Trophoblast cell (in vitro differentiated cells and primary cell): ENCODE measurements at regions not wholly inside any gene's neighbourhood (a gene's known extent, or its start where the extent isn't known, plus 50 kb on each side); places are given as distances from the start of the nearest gene placed in this dataset.

Source experiments
- DNase-seq, 2 donors: peaks; one replicate each; pipeline ENCODE4 v3.0.0-alpha.2; 2016
- H2AFZ ChIP-seq: 2 replicates; pipeline ENCODE4 v1.6.1; 2013; ENCODE audit warnings: low read length, moderate library complexity, mild to moderate bottlenecking; ENCODE audit not compliant: insufficient read depth, poor library complexity
- H2AK5ac ChIP-seq: 2 replicates; pipeline ENCODE4 v1.6.1; 2013; ENCODE audit warnings: mild to moderate bottlenecking, low read length
- H2BK120ac ChIP-seq: 2 replicates; pipeline ENCODE4 v1.6.1; 2013; ENCODE audit warnings: low read length, mild to moderate bottlenecking, moderate library complexity; ENCODE audit not compliant: insufficient read depth, poor library complexity
- H2BK12ac ChIP-seq: 2 replicates; pipeline ENCODE4 v1.6.1; 2013; ENCODE audit warnings: mild to moderate bottlenecking, low read length, moderate library complexity
- H2BK5ac ChIP-seq: 2 replicates; pipeline ENCODE4 v1.6.1; 2013; ENCODE audit warnings: low read length, low read depth, moderate library complexity, mild to moderate bottlenecking; ENCODE audit not compliant: poor library complexity
- H3K14ac ChIP-seq: 2 replicates; pipeline ENCODE4 v1.6.1; 2013; ENCODE audit warnings: mild to moderate bottlenecking, low read length
- H3K18ac ChIP-seq: 2 replicates; pipeline ENCODE4 v1.6.1; 2013; ENCODE audit warnings: mild to moderate bottlenecking, low read length
- H3K23ac ChIP-seq: 2 replicates; pipeline ENCODE4 v1.6.1; 2013; ENCODE audit warnings: low read length
- H3K27ac ChIP-seq: 2 replicates; pipeline ENCODE4 v1.5.1; 2013; ENCODE audit warnings: low read depth, mild to moderate bottlenecking, inconsistent platforms, low read length, moderate library complexity
- H3K27me3 ChIP-seq: 2 replicates; pipeline ENCODE4 v1.6.1; 2013; ENCODE audit warnings: inconsistent platforms, mild to moderate bottlenecking, low read length, moderate library complexity; ENCODE audit not compliant: insufficient read depth
- H3K36me3 ChIP-seq, 2 experiments: 1 replicate in 1 of 2; 2 replicates in 1 of 2; pipeline ENCODE4 v1.6.1; 2013; ENCODE audit warnings: low read length in 2 of 2, mild to moderate bottlenecking in 2 of 2, moderate library complexity in 1 of 2; ENCODE audit not compliant: insufficient read depth in 2 of 2, control insufficient read depth in 1 of 2
- H3K4ac ChIP-seq: 2 replicates; pipeline ENCODE4 v1.6.1; 2013; ENCODE audit warnings: low read depth, mild to moderate bottlenecking, low read length, moderate library complexity
- H3K4me1 ChIP-seq, 2 experiments: 1 replicate in 1 of 2; 2 replicates in 1 of 2; pipeline ENCODE4 v1.6.1; 2013; ENCODE audit warnings: low read length in 2 of 2, mild to moderate bottlenecking in 2 of 2, moderate library complexity in 1 of 2; ENCODE audit not compliant: insufficient read depth in 2 of 2, control insufficient read depth in 1 of 2
- H3K4me2 ChIP-seq: 2 replicates; pipeline ENCODE4 v1.6.1; 2013; ENCODE audit warnings: inconsistent platforms, mild to moderate bottlenecking, low read length, moderate library complexity
- H3K4me3 ChIP-seq: 2 replicates; pipeline ENCODE4 v1.5.1; 2013; ENCODE audit warnings: mild to moderate bottlenecking, low read depth, low read length, inconsistent platforms
- H3K79me1 ChIP-seq: one replicate; pipeline ENCODE4 v1.6.1; 2013; ENCODE audit warnings: low read length
- H3K79me2 ChIP-seq: 2 replicates; pipeline ENCODE4 v1.6.1; 2013; ENCODE audit warnings: low read length, mild to moderate bottlenecking; ENCODE audit not compliant: control insufficient read depth, insufficient read depth, poor library complexity
- H3K9ac ChIP-seq: 2 replicates; pipeline ENCODE4 v1.6.1; 2013; ENCODE audit warnings: mild to moderate bottlenecking, low read length
- H3K9me3 ChIP-seq: 2 replicates; pipeline ENCODE4 v1.6.1; 2013; ENCODE audit warnings: low read depth, mild to moderate bottlenecking, control low read depth, inconsistent platforms, low read length; ENCODE audit not compliant: insufficient read depth
- H4K12ac ChIP-seq: 2 replicates; pipeline ENCODE4 v1.6.1; 2013; ENCODE audit warnings: low read depth, mild to moderate bottlenecking, low read length, moderate library complexity
- H4K8ac ChIP-seq: 2 replicates; pipeline ENCODE4 v1.6.1; 2013; ENCODE audit warnings: low read depth, mild to moderate bottlenecking, low read length, moderate library complexity
- H4K91ac ChIP-seq: one replicate; pipeline ENCODE4 v1.6.1; 2013; ENCODE audit warnings: low read depth, mild to moderate bottlenecking, low read length, moderate library complexity
- WGBS: extraction: QIAGEN DNeasy Blood & Tissue Kit; methylation state at CpG from one replicate; pipeline ENCODE4 v1.1.7; 2013; ENCODE audit warnings: missing lambda C conversion rate; ENCODE audit not compliant: insufficient read length, insufficient coverage; ENCODE audit errors: extremely low coverage; 5-methylcytosine and 5-hydroxymethylcytosine counted together

DNA sequence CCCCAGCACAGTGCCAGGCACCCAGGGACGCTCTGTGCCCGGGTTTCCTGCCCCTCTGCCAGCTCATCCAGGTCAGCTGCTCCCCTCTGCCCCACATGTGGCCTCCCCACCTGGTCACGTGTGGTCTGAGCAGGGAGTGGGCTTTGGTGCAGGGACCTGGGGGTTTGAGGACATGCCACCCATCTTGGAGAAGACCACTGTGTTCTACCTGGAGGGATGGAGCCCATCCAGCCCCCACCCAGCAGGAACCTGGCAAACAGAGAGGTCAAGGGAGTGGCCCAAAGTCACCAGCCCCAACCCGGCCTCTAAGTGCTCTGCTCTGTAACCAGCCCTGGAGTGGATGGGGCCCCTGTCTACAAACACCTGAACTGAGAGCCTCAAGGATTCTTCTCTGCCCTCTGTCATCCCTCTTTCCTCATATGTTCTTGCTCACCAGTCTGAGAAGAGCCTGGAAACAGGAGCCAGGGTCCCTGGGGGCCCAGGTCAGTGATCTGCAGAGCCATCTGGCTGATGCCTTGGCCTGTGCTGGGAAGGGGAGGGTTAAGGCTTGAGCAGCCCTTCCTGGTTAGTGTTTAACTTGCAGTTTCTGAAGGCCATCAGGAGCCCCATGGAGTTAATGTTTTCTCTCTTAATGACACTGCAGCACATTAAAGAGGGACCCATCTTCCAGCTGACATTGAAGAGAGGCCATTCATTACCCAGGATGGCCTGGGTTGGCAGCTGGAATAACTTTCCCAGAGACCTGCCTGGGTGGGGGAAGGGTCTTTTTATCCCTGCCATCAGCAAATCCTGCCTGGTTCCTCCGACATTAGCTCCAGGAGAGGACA is 235.4 kb downstream of the PTPRU start:
- H4K8ac ChIP-seq, result no peak overlapping the region
- no peak overlapping the region for H2BK120ac ChIP-seq
- H3K9ac ChIP-seq, result no peak overlapping the region
- H3K4me1 ChIP-seq, result no peaks in the 10 kb centered on the region
- H3K79me2 ChIP-seq, result no peaks in the 10 kb centered on the region
- H4K91ac ChIP-seq, result no peak overlapping the region
- no peak overlapping the region for H3K23ac ChIP-seq
- WGBS, result no CpG with 5 or more reads among the region's 5 CpGs
- H3K79me1 ChIP-seq, result no peaks in the 10 kb centered on the region
- H3K36me3 ChIP-seq, result no peaks in the 10 kb centered on the region
- H3K18ac ChIP-seq, result no peak overlapping the region
- H3K14ac ChIP-seq, result no peak overlapping the region
- H3K4me2 ChIP-seq, result no peak overlapping the region
- no peak overlapping the region for H2BK5ac ChIP-seq
- H4K12ac ChIP-seq, result no peak overlapping the region
- no peaks in the 10 kb centered on the region for H3K27me3 ChIP-seq
- no peak overlapping the region for H3K4ac ChIP-seq
- H2BK12ac ChIP-seq, result no peak overlapping the region
- H3K9me3 ChIP-seq, result peaks cover 2% of the 10 kb centered on the region
- no peak overlapping the region for H2AFZ ChIP-seq
- no peak overlapping the region for H3K27ac ChIP-seq
- no peak for DNase-seq
- no peak overlapping the region for H2AK5ac ChIP-seq
- no peak overlapping the region for H3K4me3 ChIP-seq

DNA sequence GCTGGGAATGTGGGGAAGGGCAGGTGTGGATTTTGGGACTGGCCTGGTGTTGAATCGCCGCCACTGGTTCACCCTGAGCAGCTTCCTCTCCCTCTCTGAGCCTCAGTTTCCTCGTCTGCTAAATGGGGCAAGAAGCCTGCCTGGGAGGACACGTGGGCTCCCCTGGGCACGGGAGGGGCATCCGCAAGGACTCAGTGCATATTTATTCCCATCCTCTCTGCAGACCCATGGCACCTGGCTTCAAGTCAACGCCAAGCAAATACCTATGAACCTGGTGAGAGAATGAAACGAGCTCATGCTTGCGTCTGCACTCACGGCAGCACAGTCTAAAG is 234.4 kb downstream of the PTPRU start:
- Histone ChIP-seq H3K4me3 (no peak overlapping the region), H4K8ac (no peak overlapping the region), H3K4me1 (no peaks in the 10 kb centered on the region), H2AFZ (no peak overlapping the region), H3K23ac (no peak overlapping the region), H3K79me2 (no peaks in the 10 kb centered on the region), H3K79me1 (no peaks in the 10 kb centered on the region), H4K91ac (no peak overlapping the region), H3K27me3 (no peaks in the 10 kb centered on the region), H3K18ac (no peak overlapping the region), H3K4me2 (no peak overlapping the region), H2BK12ac (no peak overlapping the region), H2BK5ac (no peak overlapping the region), H3K9me3 (peaks cover 2% of the 10 kb centered on the region), H2BK120ac (no peak overlapping the region), H3K27ac (no peak overlapping the region), H3K9ac (no peak overlapping the region), H3K4ac (no peak overlapping the region), H2AK5ac (no peak overlapping the region), H3K36me3 (no peaks in the 10 kb centered on the region), H4K12ac (no peak overlapping the region), H3K14ac (no peak overlapping the region)
- DNase-seq, result no peak
- WGBS, result no CpG with 5 or more reads among the region's 10 CpGs

DNA sequence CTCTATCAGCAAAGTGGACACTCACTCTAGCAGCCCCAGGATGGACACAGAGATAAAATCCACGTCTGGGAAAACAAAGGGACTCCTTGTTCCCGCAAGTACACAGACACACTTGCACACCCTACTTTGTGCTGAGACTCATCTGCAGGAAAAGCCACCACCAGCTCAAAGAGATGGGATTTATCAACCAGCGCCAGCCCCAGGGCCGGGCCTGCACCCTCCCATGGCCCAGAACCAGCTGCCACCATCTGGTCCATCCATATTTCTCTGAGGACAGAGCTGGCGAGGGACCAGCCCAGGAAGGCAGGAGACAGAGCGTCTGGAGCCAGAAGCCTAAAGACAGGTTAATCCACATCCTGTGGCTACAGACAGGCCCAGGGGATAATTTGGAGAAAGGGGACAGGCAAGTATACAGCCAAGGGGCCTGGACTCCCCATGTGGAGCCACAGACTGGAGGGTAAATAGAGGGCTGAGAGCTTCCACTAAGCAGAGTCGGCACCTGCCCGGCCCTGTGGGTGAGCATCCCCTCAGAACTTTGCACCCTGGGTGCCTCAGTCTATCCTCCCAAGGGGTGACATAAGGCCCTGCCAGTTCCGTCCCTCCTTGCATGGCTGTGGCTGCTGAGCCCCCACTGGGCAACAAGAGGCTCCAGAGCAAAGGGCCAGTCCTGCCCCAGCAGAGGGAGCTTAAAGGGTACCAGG is 233.9 kb downstream of the PTPRU start:
- H3K27ac ChIP-seq, result no peak overlapping the region
- H3K4ac ChIP-seq, result no peak overlapping the region
- H4K91ac ChIP-seq, result no peak overlapping the region
- no peaks in the 10 kb centered on the region for H3K79me2 ChIP-seq
- H2AFZ ChIP-seq, result no peak overlapping the region
- H3K9me3 ChIP-seq, result peaks cover 2% of the 10 kb centered on the region
- no peak overlapping the region for H3K9ac ChIP-seq
- no peak overlapping the region for H2BK12ac ChIP-seq
- no peaks in the 10 kb centered on the region for H3K27me3 ChIP-seq
- no peaks in the 10 kb centered on the region for H3K36me3 ChIP-seq
- H2AK5ac ChIP-seq, result no peak overlapping the region
- H4K8ac ChIP-seq, result no peak overlapping the region
- H3K79me1 ChIP-seq, result no peaks in the 10 kb centered on the region
- H3K14ac ChIP-seq, result no peak overlapping the region
- H2BK5ac ChIP-seq, result no peak overlapping the region
- H3K18ac ChIP-seq, result no peak overlapping the region
- no peak overlapping the region for H2BK120ac ChIP-seq
- H3K23ac ChIP-seq, result no peak overlapping the region
- H3K4me2 ChIP-seq, result no peak overlapping the region
- WGBS, result no CpG with 5 or more reads among the region's 9 CpGs
- no peaks in the 10 kb centered on the region for H3K4me1 ChIP-seq
- no peak overlapping the region for H3K4me3 ChIP-seq
- no peak for DNase-seq
- H4K12ac ChIP-seq, result no peak overlapping the region

DNA sequence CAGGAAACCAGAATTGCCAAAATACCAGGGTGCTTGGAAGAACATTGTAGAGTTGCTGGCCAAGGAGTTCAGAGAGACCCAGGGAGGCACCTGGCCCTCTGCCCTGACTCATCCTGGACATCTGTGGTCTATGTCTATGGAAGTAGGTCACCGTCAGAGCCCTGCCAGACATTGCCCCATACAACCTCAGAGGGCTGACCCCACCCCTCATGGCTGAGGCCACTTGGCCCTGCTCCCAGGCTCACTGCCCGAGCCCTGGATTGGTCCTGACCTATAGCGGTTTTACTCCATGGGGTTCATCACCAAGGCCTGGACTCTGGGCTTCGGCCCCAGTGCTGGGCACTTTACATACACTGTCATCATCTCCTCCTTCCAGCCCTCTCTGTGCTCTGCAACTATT is 233.1 kb downstream of the PTPRU start:
- H4K91ac ChIP-seq, result no peak overlapping the region
- no peaks in the 10 kb centered on the region for H3K79me2 ChIP-seq
- no peak overlapping the region for H3K14ac ChIP-seq
- DNase-seq, result no peak
- no peaks in the 10 kb centered on the region for H3K27me3 ChIP-seq
- no CpG with 5 or more reads among the region's 4 CpGs for WGBS
- no peaks in the 10 kb centered on the region for H3K36me3 ChIP-seq
- no peak overlapping the region for H4K12ac ChIP-seq
- H3K4ac ChIP-seq, result no peak overlapping the region
- no peak overlapping the region for H2AFZ ChIP-seq
- H2BK5ac ChIP-seq, result no peak overlapping the region
- no peaks in the 10 kb centered on the region for H3K4me1 ChIP-seq
- peaks cover 2% of the 10 kb centered on the region for H3K9me3 ChIP-seq
- H2AK5ac ChIP-seq, result no peak overlapping the region
- no peak overlapping the region for H3K4me2 ChIP-seq
- no peak overlapping the region for H4K8ac ChIP-seq
- no peaks in the 10 kb centered on the region for H3K79me1 ChIP-seq
- H3K27ac ChIP-seq, result no peak overlapping the region
- H3K18ac ChIP-seq, result no peak overlapping the region
- no peak overlapping the region for H3K9ac ChIP-seq
- H3K4me3 ChIP-seq, result no peak overlapping the region
- H3K23ac ChIP-seq, result no peak overlapping the region
- no peak overlapping the region for H2BK12ac ChIP-seq
- H2BK120ac ChIP-seq, result no peak overlapping the region
